Limb (tissue), 2 donors: ENCODE measurements at regions not wholly inside any gene's neighbourhood (a gene's known extent, or its start where the extent isn't known, plus 50 kb on each side); places are given as distances from the start of the nearest gene placed in this dataset.

Experiments used
- DNase-seq, 2 donors: peaks; one replicate each; pipeline ENCODE4 v3.0.0-alpha.2; 2016; ENCODE audit errors: extremely low spot score in 2 of 2

DNA sequence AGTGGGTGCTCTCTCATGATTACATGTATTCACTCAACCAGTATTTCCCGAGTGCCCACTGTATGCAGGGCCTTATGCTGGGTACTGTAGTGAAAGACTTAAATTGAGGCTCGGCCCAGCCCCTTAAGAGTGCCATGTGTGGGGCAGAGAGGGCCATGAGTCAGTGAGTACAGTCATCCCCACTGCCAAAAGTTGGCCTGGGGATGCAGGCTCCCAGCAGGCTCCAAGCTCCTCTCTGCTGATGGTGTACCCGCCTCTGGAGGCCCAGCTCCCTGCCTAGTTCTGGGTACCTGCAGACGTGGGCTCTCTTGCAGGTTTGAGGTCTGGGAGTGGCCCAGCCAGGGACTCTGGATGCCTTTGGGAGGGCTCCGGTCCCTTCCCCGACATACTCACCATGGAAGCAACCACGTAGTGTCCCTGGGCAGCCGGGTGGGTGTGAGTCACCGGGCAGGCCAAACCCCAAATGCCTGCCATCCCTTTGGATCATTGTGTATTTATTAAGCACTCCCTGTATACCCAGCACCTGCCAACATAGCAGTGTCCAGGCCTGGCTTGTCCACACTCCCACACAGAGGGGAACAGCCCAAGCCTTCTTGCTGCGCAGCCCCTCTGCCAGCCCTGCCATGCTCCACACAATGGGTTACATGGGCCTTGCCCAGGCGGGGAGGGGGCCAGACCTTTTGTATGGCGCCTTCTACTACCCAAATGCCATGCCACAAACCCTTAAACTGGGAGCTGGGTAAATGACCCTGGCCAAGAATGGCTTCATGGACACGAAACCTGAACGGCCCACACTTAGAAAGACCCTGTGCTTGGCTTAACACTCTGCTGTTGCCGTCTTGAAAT is 153.6 kb downstream of the VEGFA start:
- DNase-seq = no peak

DNA sequence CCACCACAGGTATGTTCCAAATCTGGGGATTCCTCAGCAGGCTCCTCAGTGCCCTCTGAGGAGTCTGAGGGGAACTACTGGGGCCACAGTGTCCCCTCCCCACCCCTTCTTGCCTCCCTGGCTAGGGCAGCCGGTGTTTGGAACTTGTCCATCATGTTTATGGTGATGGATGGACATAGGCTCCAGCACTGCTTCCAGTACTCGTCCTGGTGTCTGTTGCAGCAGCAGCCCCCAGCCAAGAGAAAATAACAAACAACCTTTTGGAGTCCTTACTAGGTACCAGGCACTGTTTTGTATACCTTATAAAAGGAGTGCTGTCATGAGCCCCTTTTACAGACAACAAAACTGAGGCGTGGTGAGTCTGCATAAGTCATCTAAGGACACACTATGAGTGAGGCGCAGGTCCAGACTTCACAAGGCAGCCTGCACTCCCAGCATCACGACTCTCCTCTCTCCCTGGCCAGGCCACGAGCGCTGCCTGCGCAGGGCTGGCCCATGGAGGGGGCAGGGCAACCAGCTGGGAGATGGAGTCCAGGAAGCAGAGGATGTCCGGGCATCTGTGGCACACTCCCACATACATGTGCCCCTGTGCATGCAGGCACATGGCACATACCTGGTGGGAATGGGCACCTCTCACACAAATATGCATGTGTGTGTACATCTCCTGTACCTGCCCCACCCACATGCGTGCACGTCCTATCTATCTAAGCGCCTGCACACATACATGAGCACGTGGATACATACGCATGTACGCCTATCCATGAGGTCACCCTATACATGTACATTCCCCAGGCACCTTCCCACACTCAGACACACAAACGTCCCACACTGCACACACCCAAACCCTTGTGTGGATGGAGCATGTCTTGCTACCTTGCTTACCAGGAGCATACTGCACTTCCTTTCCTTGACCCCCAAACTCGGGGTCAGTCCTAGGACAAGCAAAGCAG is 152.7 kb downstream of the VEGFA start:
- DNase-seq = no peak

DNA sequence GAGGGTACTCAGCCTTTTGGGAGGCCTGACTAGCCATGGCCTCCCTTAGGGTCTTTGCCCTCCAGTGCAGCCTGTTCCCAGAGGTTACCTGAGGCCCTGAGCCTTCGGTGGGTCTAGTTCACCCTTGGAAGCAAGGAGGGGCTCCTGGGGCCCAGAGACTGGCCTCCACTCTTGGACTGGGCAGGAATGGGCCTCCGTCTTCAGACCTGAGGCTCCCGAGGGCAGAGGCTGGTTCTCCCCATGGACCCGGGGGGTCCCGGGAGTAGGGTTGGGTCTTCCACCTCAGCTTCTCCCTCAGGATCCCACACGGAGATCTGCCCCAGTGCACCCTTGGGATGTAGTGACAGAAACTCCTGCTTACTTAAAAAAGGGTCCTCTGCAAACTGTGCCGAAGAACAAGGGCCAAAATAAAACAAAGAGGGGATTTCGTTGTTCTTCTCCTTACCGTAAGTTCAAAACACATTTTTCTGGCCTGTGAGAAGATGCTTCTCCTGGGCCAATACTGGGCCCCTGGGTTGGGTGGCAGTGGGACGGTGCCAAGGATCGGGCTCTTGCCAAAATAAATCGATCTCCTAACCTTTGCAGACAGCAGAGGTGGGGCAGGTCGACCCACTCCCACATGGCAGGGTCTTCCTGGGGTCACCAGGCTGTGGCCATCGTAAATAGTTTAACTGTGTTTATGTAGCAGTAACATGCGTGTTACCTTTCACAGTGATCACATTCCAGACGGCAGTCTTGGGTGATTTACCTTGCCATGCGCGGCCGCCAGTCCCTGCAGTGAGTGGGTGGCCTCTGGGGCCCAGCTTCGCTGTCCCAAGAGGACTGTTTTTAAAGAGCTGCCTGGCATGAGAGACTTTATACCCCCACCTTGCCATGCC is 151.8 kb downstream of the VEGFA start:
- no peak for DNase-seq

DNA sequence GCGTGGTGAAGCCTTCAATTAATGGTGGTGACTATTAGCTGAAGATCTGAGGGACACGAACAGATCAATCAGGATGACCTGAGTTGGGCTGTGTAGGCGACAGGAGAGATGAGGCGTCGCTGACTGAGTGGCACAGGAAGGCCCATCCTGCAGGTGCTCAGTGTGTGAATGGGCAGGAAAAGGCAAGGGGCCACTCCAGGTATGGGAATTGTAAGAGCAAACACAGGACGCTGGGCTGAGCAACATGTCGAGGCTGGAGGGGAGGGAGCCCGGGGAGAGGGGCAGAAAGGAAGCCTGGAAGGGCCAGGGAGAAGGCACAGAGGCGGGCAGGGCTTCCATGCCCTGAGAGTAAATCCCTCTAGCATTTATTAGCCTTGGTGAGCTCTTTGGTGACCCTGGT is 151.0 kb downstream of the VEGFA start:
- DNase-seq = no peak

DNA sequence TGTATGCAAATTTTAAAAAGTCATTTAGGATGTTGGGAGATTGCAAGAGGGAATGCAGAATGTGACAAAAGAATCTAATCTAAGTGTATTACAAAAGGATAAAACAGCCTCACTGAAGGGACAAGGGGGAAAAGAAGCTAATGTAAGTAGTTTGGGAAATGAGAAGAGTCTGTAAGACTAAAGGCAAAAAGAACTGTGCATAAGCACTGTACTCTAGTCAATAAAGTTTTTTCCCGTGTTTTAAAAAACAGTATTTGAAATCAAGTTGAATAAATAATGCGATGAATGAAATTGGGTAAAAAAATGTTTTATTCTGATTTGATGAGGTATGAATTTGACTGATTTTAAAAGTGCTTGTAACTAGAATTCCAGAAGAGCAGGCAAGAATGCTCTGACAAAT is 149.8 kb downstream of the VEGFA start:
- no peak for DNase-seq

DNA sequence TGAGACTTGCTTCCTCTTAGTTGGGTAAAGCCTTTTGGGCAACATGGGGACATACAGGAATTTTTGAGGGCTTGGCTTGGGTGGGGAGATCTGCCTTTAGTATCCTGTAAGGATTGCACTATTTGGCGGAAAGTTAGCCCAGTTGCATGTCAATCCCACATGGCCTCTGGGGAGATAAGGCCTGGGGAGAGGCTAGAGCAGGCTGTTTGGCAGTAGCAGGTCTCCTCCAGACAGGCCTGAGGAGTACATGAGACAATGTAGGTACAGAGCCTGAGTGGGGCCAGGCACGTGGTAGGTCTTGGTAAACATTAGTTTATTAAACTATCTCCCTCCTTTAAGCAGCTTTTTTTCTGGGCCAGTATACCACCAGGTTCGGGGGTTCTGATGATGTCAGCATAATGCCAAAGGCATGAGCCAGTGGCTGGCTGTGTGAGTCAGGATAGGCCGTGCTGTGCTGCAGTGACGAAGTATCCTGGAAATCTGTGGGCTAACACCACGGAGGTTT is 147.9 kb downstream of the VEGFA start:
- no peak for DNase-seq

DNA sequence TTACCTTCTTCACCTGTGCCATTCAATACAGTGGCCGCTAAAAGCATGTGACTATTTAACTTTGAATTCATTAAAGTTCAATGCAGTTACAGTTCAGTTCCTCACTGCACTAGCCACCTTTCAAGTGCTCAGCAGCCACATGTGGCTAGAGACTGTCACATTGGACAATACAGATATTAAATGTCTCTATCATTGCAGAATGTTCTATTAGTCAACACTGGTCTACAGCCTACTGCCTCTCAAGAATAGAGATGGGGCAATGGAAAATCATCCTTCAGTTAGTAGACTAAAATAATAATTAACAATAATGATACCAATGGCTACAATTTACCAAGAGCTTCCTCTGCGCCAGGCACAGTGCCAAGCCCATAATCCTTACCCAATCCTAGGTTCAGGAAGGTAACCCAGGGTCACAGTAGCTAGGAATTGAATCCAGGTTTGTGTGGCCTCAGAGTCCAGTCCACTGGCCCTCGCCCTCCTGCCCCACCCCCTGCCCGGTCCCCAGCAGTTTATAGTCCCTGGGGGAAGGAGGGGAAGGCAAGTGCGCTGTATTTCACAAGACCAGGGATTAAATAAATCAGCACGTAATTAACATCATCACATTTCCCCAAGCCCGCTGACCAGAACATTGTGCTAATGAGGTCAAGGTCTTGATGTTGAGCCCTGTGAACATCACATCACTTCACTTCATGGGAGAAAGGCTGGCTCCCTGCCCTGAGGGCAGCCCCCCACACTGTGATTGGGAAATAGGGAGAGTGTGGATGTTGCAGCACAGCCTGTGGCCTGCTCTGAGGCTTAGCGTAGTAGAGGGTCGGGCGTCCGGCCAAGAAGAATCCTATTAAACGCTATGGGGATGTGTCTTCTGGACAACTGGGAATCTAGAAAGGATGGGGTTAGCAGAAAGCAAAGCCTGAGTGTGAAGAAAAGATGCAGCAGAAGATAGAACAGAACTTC is 147.2 kb downstream of the VEGFA start:
- DNase-seq = no peak

DNA sequence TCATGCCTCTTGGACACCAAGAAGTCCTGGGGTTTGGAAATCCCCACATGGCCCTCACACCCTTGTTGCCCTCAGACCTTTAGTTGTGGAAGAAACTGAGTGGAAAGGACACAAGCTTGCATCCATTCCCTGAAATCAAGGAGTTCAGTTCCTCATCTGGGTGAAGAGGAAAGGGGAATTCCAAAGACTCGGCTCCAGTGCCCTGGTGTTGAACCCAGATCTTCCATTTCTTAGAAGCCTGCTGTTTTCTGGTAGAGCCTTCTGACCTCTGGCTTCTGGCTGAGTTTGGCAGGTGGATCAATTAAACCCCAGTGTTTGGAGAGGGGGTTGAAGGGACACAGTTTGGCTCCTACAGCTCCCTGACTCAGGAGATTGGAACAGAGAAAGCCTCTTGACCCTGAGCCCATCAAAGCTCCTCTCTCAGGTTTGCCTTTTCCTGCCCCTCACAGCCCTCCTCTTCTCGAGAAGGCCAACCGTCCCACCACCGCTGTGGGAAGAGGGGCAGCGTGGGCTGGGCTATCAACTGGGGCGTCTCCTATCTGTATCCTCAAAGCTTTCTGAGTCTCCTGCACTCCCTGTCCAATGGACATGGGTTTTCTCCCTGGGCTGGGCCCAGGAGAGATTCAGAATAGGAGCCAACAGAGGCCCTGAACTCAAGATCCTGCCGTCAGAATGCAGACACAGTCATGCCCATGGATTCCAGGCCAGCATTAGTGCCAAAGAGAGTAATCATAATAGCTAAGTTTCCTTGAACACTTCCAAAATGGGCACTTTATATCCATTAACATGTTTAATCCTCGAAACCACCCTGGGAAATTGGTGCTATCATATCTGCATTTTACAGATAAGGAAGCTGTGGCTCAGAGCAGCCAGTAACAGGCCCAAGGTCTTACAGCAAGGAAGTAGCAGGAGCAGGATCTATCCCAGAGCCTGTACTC is 146.2 kb downstream of the VEGFA start:
- no peak for DNase-seq

DNA sequence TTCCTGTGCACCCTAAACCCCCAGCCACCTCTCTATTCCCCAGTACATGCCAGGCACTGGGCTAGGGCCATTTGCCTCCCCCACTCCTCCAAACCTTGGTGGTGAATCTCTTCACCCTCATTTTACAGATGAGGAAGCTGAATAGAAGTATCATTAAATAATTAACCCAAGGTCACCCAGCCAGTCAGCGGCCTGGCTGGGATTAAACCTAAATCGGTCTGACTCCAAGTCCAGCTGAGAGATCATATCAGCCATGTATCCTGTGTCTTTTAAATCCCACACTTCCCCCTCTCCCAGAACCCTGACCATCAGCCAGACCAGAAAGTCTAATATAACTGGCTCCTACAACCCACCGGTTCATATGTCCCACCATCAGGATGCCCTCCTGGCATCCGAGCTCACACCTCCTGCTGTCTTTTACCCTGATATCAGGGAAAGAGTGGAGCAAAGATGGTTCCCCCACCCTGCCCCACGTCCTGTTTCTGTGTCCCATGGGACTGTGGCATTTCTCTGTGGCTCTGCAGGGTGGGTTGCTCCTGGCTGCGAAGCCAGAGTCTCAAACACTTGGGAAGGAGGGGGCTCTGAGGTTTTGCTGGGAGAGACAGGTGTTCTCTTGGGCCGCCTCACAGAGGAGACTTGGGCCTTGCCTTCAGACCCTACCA is 145.3 kb downstream of the VEGFA start:
- DNase-seq = no peak

DNA sequence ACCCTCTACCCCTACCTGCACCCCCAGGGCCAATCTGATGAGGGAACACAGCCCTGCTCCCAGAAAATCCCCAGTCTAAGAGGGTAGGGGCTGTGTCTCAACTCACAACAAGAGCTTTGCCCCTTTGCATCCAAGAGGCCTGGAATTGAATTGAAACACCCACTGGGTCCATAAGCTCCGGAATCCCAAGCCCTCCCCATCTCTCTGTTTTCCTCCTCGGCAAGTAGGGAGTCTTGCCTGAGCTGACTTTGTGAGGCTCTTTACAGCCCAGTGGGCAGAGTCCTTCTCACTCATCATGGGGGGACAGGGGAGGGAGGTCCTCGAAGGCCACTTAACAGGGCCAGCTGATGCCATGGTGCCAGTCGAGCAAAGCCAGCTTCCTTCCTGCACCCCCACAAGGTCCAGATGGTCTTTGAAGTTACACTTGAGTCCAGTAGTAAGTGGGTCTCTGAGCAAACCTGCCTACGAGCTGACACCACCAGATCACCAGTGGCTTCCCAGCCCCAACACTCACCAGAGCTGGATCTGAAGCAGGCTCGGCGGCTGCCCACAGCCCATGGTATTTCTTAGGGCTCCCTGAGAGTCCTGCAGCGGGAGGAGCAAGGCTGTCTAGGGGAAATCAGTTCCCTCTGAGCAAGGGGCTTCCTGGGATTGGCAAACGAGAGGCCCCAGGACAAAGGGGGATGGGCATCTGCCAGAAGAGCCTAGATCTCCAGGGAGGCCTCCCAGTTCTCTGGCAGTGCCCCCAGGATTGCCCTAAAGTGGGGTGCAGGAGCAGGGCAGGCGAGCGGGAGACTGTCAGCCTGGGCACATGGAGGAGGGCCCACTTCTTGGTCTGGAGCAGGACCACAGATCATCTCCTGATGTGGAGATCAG is 144.5 kb downstream of the VEGFA start:
- no peak for DNase-seq

DNA sequence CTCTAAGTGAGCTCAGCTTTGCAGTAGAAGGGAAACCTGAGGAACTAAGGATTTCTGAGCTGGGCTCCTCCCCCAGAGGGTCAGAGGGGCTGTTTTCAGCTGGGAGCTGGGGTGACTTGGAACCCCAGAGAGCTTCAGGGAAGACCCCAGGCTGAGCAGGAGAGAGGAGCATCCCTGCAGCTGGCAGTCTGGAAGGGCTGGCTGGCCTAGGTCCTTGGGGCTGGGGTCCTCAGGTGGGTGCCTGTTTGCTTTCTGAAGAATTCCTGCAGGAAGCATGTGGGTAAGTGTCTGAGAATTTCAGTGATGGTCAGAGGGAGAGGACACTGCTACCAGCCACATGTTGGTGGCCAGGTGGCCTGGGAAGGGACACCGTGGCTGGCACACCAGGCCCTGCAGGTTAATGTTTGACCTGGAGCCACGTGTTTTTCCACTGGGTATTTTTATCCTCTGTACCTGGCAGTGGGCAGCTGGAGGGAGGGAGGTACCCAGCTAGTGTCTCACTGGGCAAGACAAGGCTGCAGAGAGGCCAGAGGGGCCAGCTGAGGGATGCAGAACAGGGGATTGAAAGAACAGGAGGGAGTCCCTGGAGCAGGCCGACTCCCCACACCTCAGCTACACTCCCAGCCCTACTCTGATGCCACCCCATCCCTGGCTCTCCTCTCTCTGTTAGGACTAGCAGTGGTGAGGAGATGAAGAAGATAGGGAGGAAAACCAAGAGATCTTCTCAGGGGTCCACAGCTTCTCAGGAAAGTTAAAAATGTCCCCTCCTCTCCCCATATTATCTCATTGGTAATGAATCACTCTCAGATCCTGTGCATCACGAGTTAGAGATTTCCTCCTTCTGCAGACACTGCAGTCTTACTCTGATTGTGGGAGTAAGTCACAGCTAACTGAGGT is 143.6 kb downstream of the VEGFA start:
- no peak for DNase-seq

DNA sequence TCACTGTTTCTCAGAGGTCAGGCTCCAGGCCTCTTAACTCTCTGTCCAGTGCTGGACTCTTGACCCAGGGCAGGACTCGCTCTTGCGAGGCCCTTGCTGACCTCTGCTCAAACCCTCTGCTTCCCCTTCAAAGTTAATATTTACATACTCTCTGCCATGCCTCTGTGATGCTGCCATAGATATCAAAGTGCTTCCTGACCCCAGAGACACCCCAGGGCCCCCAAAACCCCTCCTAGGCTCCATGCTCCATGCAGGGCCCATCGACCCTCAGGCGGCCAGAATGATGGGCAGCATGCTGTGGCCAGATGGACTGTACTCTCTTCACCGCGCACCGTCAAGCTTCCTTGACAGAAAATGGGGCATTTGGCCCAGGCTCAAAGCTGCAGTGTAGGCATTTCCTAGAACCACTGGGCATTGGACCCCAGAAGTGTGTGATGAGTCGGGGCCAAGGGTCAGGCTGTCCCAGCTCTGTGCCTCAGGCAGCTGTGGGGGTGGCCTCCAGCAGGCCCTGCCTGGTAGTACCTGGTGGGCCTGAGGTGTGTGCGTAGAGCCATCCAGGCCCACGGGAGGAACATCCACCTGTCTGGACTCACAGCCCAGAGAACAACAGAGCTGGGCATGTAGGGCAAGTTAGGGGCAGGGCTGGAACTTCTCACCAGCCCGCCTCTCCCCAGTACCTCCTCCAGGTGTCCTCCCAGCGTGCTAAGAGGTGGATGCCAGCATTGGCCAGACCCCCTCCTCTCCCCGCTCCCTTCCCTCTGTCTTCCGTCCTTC is 142.8 kb downstream of the VEGFA start:
- no peak for DNase-seq

DNA sequence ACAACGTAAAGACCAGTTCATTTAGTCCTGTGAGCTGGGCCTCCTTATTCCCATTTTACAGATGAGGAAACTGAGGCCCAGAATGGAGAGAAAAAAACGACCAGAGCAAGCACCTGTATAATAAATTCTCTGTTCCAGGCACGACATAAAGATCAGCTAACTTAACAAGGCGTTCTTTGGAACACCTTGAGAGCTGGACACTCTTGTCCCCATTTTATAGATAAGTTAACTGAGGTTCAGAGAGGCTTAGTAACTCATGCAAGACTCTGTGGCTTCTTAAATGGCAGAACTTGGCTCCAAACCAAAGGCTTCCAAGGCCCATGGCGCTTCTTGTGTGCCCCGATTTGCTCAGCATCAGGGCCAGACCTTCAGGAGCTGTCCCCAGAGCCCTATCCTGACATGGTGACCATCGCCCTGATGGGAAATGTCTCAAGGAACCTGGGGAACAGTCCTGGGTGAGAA is 142.1 kb downstream of the VEGFA start:
- DNase-seq = no peak

DNA sequence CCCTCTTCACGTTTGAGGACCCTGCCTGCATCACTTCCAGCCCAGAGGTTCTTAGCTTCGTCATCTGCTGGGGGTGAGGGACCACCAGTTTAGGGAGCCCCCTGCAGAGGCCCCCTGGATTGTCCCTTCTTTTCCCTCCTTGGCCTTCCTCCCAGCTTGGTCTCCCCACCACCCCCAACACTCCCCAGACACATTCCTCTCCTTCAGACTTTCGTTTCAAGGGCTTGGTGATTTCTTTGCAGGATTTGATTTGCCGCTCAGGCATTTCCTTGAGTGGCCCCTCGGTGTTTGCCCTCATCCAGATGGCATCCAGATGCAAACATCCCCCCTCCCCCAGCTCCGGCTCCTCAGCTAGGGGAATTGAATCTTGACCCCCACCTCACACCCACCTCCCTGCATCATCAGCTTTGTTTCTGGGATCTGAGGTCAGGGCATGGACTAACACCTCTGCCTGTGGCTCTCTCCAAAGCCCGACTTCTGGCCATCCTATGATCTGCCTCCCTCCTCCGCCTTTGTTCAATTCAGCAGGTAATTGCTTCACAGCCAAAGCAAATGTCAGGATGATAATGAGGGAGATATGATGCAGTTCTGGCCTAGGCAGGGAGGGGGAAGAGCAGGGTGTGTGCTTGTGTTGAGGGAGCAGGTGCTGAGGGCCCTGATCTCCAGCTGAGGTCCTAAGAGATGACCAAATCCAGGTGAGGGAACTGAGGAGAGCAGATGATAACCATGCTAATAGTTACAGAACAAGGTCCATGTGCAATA is 141.5 kb downstream of the VEGFA start:
- DNase-seq = no peak
